IMR-90 (cell line): ENCODE measurements at regions not wholly inside any gene's neighbourhood (a gene's known extent, or its start where the extent isn't known, plus 50 kb on each side); places are given as distances from the start of the nearest gene placed in this dataset.
A peak's percentile ranks its signal among the peaks of the same experiment; 100 is the strongest.

Experiments used
- ATAC-seq: fragments of 200-7000 bp; cut with Tn5 transposase; 2 replicates; pipeline ENCODE4 v1.9.1; 2020; ENCODE audit warnings: low read depth, mild to moderate bottlenecking, moderate library complexity
- BruUV-seq: library from RNA; stranded (reverse); fragments of 400-500 nt; replicated peaks from 2 replicates; lab custom pipeline; 2021; lab: Mats Ljungman, UMichigan
- CTCF ChIA-PET: fragments of 300-600 bp; formaldehyde crosslinking; extraction: SDS; loops from one replicate; lab custom pipeline; 2021; ENCODE audit warnings: antibody characterized with exemption; lab: Yijun Ruan, JAX
- POLR2A ChIA-PET: fragments of 300-600 bp; sonication (Branson Sonifier 250); formaldehyde crosslinking; loops from one replicate; lab custom pipeline; 2022; ENCODE audit warnings: antibody characterized with exemption; ENCODE audit not compliant: unreplicated experiment; lab: Charles Lee
- DNase-seq: peaks from one replicate; pipeline ENCODE4 v3.0.0; 2013
- H2AFZ ChIP-seq: replicated peaks from 2 replicates; pipeline ENCODE3; 2013; ENCODE audit warnings: low read length, mild to moderate bottlenecking; ENCODE audit not compliant: poor library complexity
- H2AK5ac ChIP-seq: 2 replicates; pipeline ENCODE4 v1.6.1; 2013; ENCODE audit warnings: low read depth, low read length, inconsistent platforms
- H2AK9ac ChIP-seq: replicated peaks from 2 replicates; pipeline ENCODE3; 2013; ENCODE audit warnings: mild to moderate bottlenecking, low read depth, low read length, moderate library complexity; ENCODE audit not compliant: poor library complexity
- H2BK120ac ChIP-seq: 2 replicates; pipeline ENCODE4 v1.6.1; 2013; ENCODE audit warnings: low read depth, low read length, inconsistent platforms
- H2BK15ac ChIP-seq: 3 replicates; pipeline ENCODE4 v1.6.1; 2013; ENCODE audit warnings: low read depth, low read length, inconsistent platforms
- H2BK20ac ChIP-seq: 2 replicates; pipeline ENCODE4 v1.6.1; 2013; ENCODE audit warnings: low read depth, mild to moderate bottlenecking, inconsistent platforms, low read length, moderate library complexity
- H2BK5ac ChIP-seq: 2 replicates; pipeline ENCODE4 v1.6.1; 2013; ENCODE audit warnings: mild to moderate bottlenecking, low read depth, low read length, inconsistent platforms; ENCODE audit not compliant: poor library complexity, severe bottlenecking
- H3K14ac ChIP-seq: replicated peaks from 2 replicates; pipeline ENCODE4 v1.6.1; 2013; ENCODE audit warnings: low read depth, low read length, inconsistent platforms
- H3K18ac ChIP-seq: 2 replicates; pipeline ENCODE4 v1.6.1; 2013; ENCODE audit warnings: low read depth, low read length, control low read depth
- H3K23ac ChIP-seq: 2 replicates; pipeline ENCODE4 v1.6.1; 2013; ENCODE audit warnings: low read depth, low read length, inconsistent platforms
- H3K27ac ChIP-seq: 2 replicates; pipeline ENCODE4 v1.5.1; 2013; ENCODE audit warnings: mild to moderate bottlenecking, control low read depth, low read length; ENCODE audit not compliant: insufficient read depth
- H3K27me3 ChIP-seq: 2 replicates; pipeline ENCODE4 v1.6.1; 2013; ENCODE audit warnings: low read length; ENCODE audit not compliant: control insufficient read depth, insufficient read depth
- H3K36me3 ChIP-seq: 2 replicates; pipeline ENCODE4 v1.6.1; 2013; ENCODE audit warnings: low read length, mixed read lengths; ENCODE audit not compliant: control insufficient read depth, insufficient read depth
- H3K4ac ChIP-seq: 2 replicates; pipeline ENCODE4 v1.6.1; 2013; ENCODE audit warnings: low read depth, low read length, inconsistent platforms
- H3K4me1 ChIP-seq: 2 replicates; pipeline ENCODE4 v1.6.1; 2013; ENCODE audit warnings: low read length, mixed read lengths; ENCODE audit not compliant: control insufficient read depth, insufficient read depth
- H3K4me2 ChIP-seq: 2 replicates; pipeline ENCODE4 v1.6.1; 2013; ENCODE audit warnings: low read depth, mild to moderate bottlenecking, control low read depth, low read length, moderate library complexity
- H3K4me3 ChIP-seq: 2 replicates; pipeline ENCODE4 v1.5.1; 2013; ENCODE audit warnings: low read depth, mild to moderate bottlenecking, control low read depth, low read length, moderate library complexity; ENCODE audit not compliant: insufficient read depth
- H3K56ac ChIP-seq: 2 replicates; pipeline ENCODE4 v1.6.1; 2013; ENCODE audit warnings: low read length, inconsistent platforms; ENCODE audit not compliant: insufficient read depth; ENCODE audit errors: extremely low read depth
- H3K79me1 ChIP-seq, 2 experiments: 2 replicates each; pipeline ENCODE4 v1.6.1; 2013; ENCODE audit warnings: low read length in 2 of 2, inconsistent platforms in 1 of 2, low read depth in 1 of 2
- H3K9ac ChIP-seq: 2 replicates; pipeline ENCODE4 v1.6.1; 2013; ENCODE audit warnings: low read depth, low read length, control low read depth
- H3K9me1 ChIP-seq: 2 replicates; pipeline ENCODE4 v1.6.1; 2013; ENCODE audit warnings: low read length, inconsistent platforms; ENCODE audit not compliant: insufficient read depth
- H3K9me3 ChIP-seq: 2 replicates; pipeline ENCODE4 v1.6.1; 2013; ENCODE audit warnings: low read length; ENCODE audit not compliant: control insufficient read depth, insufficient read depth
- H4K20me1 ChIP-seq: 2 replicates; pipeline ENCODE4 v1.6.1; 2013; ENCODE audit warnings: low read length, inconsistent platforms; ENCODE audit not compliant: insufficient read depth
- H4K5ac ChIP-seq: 2 replicates; pipeline ENCODE4 v1.6.1; 2013; ENCODE audit warnings: mild to moderate bottlenecking, low read depth, low read length, control low read depth
- H4K8ac ChIP-seq, 2 experiments: 2 replicates each; pipeline ENCODE4 v1.6.1; 2013; ENCODE audit warnings: low read depth in 2 of 2, low read length in 2 of 2, control low read depth in 1 of 2, inconsistent platforms in 1 of 2
- H4K91ac ChIP-seq: 2 replicates; pipeline ENCODE4 v1.6.1; 2013; ENCODE audit warnings: low read depth, low read length, inconsistent platforms; ENCODE audit not compliant: insufficient read depth
- BHLHE40 ChIP-seq: fragments of 150-350 bp; IDR thresholded peaks from 2 replicates; pipeline ENCODE4 v1.6.1; 2016; ENCODE audit warnings: mild to moderate bottlenecking, low read depth, low read length
- MAZ ChIP-seq: IDR thresholded peaks from 2 replicates; pipeline ENCODE4 v1.6.1; 2012; ENCODE audit warnings: low read depth, mild to moderate bottlenecking, low read length, improper control_type of control experiment, moderate library complexity, borderline replicate concordance
- RAD21 ChIP-seq: IDR thresholded peaks from 2 replicates; pipeline ENCODE4 v1.6.1; 2012; ENCODE audit warnings: low read length, improper control_type of control experiment
- RCOR1 ChIP-seq: IDR thresholded peaks from 2 replicates; pipeline ENCODE4 v1.6.1; 2012; ENCODE audit warnings: mild to moderate bottlenecking, low read length, improper control_type of control experiment; ENCODE audit not compliant: insufficient replicate concordance
- WGBS, 2 experiments: methylation state at CpG; one replicate each; pipeline versions ENCODE4 v1.1.5 to v1.1.7; 2013; ENCODE audit warnings: missing lambda C conversion rate in 2 of 2; ENCODE audit not compliant: insufficient read length in 1 of 2; ENCODE audit errors: extremely low coverage in 2 of 2; 5-methylcytosine and 5-hydroxymethylcytosine counted together
- dilution Hi-C: fragments of 300-500 bp; cut with HindIII; formaldehyde crosslinking; loops from one replicate; pipeline ENCODE4 v1.14.3; 2018; ENCODE audit warnings: low sequenced_read_pairs; ENCODE audit not compliant: unreplicated experiment
- in situ Hi-C: fragments of 300-500 bp; cut with MboI; formaldehyde crosslinking; loops from 3 replicates; pipeline ENCODE4 v1.14.3; 2019; ENCODE audit warnings: low sequenced_read_pairs, inconsistent platforms, mixed read lengths
- intact Hi-C: fragments of 100-400 bp; cut with micrococcal nuclease; formaldehyde crosslinking; loops from 2 replicates; pipeline ENCODE4 v1.10.0; 2022
- TF ChIP-seq, protein P1 (sequence below): conservative IDR thresholded peaks from 2 replicates; pipeline ENCODE4 v1.5.1; 2012; ENCODE audit warnings: mild to moderate bottlenecking, low read depth, low read length, improper control_type of control experiment
- TF ChIP-seq, protein P2 (sequence below): fragments of 150-350 bp; IDR thresholded peaks from 2 replicates; pipeline ENCODE4 v1.6.1; 2017; ENCODE audit warnings: mild to moderate bottlenecking, antibody characterized with exemption, low read length, low read depth
- TF ChIP-seq, protein P3 (sequence below): fragments of 150-350 bp; IDR thresholded peaks from 2 replicates; pipeline ENCODE4 v1.6.1; 2016; ENCODE audit warnings: low read depth, mild to moderate bottlenecking, low read length, moderate library complexity, borderline replicate concordance

DNA sequence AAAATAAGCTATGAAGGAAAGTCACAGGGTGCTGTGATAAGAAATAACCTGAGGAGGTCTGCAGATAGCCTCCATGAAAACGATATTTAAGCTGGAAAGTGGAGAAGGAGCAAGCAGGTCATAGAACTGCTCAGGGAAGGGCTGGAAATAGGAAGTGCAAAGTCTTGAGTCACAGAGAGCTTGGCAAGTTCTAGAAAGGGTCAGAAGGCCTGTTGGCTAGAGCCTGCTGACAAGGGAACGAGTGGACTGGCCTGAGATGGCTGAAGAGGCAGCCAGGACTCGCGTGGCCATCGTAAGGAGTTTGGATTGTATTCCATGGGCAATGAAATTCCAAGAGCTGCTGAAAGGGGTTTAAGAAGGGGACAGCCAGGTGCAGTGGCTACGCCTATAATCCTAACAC lies 64.7 kb upstream of the IL12A start:
- H3K27me3 ChIP-seq, result no peaks in the 10 kb centered on the region
- dilution Hi-C loops, result no loop called here
- no peak overlapping the region for H2BK20ac ChIP-seq
- no peaks in the 10 kb centered on the region for H3K79me1 ChIP-seq
- H4K8ac ChIP-seq, result no peak overlapping the region
- H3K9me1 ChIP-seq, result peaks cover 17% of the 10 kb centered on the region
- intact Hi-C loops, result no loop called here
- H3K56ac ChIP-seq, result no peak overlapping the region
- H3K36me3 ChIP-seq, result no peaks in the 10 kb centered on the region
- no peak overlapping the region for H2BK15ac ChIP-seq
- H3K9ac ChIP-seq, result no peak overlapping the region
- H3K4me1 ChIP-seq, result peaks cover 14% of the 10 kb centered on the region
- H3K14ac ChIP-seq, result 0 out of 2 replicates have a peak overlapping the region, but pooled peaks have one; percentile 10
- H2AFZ ChIP-seq, result peak overlapping the region; percentile 1
- no peak overlapping the region for H4K91ac ChIP-seq
- no peaks in the 10 kb centered on the region for H4K20me1 ChIP-seq
- BruUV-seq, result no TSS peak
- DNase-seq (peak; percentile 56), ATAC-seq (no peak)
- 0 out of 2 replicates have a peak overlapping the region, but pooled peaks have one; percentile 39 for H2AK5ac ChIP-seq
- peak overlapping the region; percentile 30; the same call in 1 of the 2 replicates for H3K4ac ChIP-seq
- ChIA-PET POLR2A (no interaction called here), CTCF (interaction anchor here (0.6 to 1.0 kb wide), 2 partner anchors 9 to 1337 kb away, joined by 3 read pairs; no protein-coding TSS in a partner anchor)
- in situ Hi-C loops, result no loop called here
- H3K27ac ChIP-seq, result no peak overlapping the region
- no peak overlapping the region for H2BK120ac ChIP-seq
- no peak overlapping the region for H3K4me2 ChIP-seq
- H2BK5ac ChIP-seq, result no peak overlapping the region
- H3K4me3 ChIP-seq, result no peak overlapping the region
- WGBS, 2 experiments, result 93% methylated on average over 4 of the region's 6 CpGs; no CpG with 5 or more reads in 1 of the 2 experiments
- H3K9me3 ChIP-seq, result no peaks in the 10 kb centered on the region; the same call in 1 of the 2 replicates
- 0 out of 2 replicates have a peak overlapping the region, but pooled peaks have one; percentile 0 for H3K18ac ChIP-seq
- no peak for TF ChIP-seq RAD21
- TF ChIP-seq, protein P1, sequence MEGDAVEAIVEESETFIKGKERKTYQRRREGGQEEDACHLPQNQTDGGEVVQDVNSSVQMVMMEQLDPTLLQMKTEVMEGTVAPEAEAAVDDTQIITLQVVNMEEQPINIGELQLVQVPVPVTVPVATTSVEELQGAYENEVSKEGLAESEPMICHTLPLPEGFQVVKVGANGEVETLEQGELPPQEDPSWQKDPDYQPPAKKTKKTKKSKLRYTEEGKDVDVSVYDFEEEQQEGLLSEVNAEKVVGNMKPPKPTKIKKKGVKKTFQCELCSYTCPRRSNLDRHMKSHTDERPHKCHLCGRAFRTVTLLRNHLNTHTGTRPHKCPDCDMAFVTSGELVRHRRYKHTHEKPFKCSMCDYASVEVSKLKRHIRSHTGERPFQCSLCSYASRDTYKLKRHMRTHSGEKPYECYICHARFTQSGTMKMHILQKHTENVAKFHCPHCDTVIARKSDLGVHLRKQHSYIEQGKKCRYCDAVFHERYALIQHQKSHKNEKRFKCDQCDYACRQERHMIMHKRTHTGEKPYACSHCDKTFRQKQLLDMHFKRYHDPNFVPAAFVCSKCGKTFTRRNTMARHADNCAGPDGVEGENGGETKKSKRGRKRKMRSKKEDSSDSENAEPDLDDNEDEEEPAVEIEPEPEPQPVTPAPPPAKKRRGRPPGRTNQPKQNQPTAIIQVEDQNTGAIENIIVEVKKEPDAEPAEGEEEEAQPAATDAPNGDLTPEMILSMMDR, result no peak
- no peak for TF ChIP-seq BHLHE40
- no peak for TF ChIP-seq MAZ
- no peak for TF ChIP-seq RCOR1
- TF ChIP-seq, protein P2, sequence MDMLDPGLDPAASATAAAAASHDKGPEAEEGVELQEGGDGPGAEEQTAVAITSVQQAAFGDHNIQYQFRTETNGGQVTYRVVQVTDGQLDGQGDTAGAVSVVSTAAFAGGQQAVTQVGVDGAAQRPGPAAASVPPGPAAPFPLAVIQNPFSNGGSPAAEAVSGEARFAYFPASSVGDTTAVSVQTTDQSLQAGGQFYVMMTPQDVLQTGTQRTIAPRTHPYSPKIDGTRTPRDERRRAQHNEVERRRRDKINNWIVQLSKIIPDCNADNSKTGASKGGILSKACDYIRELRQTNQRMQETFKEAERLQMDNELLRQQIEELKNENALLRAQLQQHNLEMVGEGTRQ, result no peak
- TF ChIP-seq, protein P3, sequence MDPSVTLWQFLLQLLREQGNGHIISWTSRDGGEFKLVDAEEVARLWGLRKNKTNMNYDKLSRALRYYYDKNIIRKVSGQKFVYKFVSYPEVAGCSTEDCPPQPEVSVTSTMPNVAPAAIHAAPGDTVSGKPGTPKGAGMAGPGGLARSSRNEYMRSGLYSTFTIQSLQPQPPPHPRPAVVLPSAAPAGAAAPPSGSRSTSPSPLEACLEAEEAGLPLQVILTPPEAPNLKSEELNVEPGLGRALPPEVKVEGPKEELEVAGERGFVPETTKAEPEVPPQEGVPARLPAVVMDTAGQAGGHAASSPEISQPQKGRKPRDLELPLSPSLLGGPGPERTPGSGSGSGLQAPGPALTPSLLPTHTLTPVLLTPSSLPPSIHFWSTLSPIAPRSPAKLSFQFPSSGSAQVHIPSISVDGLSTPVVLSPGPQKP, result no peak
- H2AK9ac ChIP-seq, result no peak overlapping the region
- no peak overlapping the region for H3K23ac ChIP-seq
- H4K5ac ChIP-seq, result no peak overlapping the region
